ENCODE measurements at regions not wholly inside any gene's neighbourhood (a gene's known extent, or its start where the extent isn't known, plus 50 kb on each side); places are given as distances from the start of the nearest gene placed in this dataset.

GRCh38 chrX:10904220-10904619 lies 206.9 kb upstream of the HCCS start:
- Histone ChIP-seq H3K9me3 (ENCODE audit: control insufficient read depth in 4 of 4, low read length in 3 of 4) (peaks cover 0 to 5% (median 3%) of the 10 kb centered on the region in 4 donors), H3K27ac (ENCODE audit: low read depth in 1 of 2, low read length in 2 of 2) (no peak overlapping the region), H3K27me3 (ENCODE audit: control insufficient read depth in 4 of 4, insufficient read depth in 4 of 4, low read length in 3 of 4) (no peaks in the 10 kb centered on the region), H3K4me3 (ENCODE audit: low read depth in 1 of 3, low read length in 3 of 3) (no peak overlapping the region), H3K36me3 (ENCODE audit: control insufficient read depth in 4 of 4, insufficient read depth in 3 of 4, low read depth in 1 of 4, low read length in 3 of 4) (no peaks in the 10 kb centered on the region), H3K9ac (ENCODE audit: low read depth in 1 of 2, low read length in 2 of 2) (no peak overlapping the region), H3K4me1 (ENCODE audit: control insufficient read depth in 4 of 4, insufficient read depth in 4 of 4, low read length in 3 of 4) (peaks cover 0 to 12% (median 9%) of the 10 kb centered on the region in 4 donors)
- DNase-seq (ENCODE audit: low spot score) = no peak
- WGBS = 90% methylated on average over 2 of the region's 2 CpGs
- TF ChIP-seq TAF1 (conservative IDR thresholded peaks at IDR 0.05) = no peak
- no peak for TF ChIP-seq HNF4A (conservative IDR thresholded peaks at IDR 0.05)
- no peak for TF ChIP-seq RAD21 (IDR thresholded peaks at IDR 0.05)
- TF ChIP-seq YY1 (IDR thresholded peaks at IDR 0.05) = no peak

GRCh38 chrX:10906866-10907265 lies 204.3 kb upstream of the HCCS start:
- no peak overlapping the region for H3K9ac ChIP-seq (ENCODE audit: low read depth in 1 of 2, low read length in 2 of 2)
- no peak overlapping the region for H3K27ac ChIP-seq (ENCODE audit: low read depth in 1 of 2, low read length in 2 of 2)
- H3K27me3 ChIP-seq (ENCODE audit: control insufficient read depth in 4 of 4, insufficient read depth in 4 of 4, low read length in 3 of 4) = no peaks in the 10 kb centered on the region
- peaks cover 0 to 5% (median 3%) of the 10 kb centered on the region in 4 donors for H3K9me3 ChIP-seq (ENCODE audit: control insufficient read depth in 4 of 4, low read length in 3 of 4)
- H3K36me3 ChIP-seq (ENCODE audit: control insufficient read depth in 4 of 4, insufficient read depth in 3 of 4, low read depth in 1 of 4, low read length in 3 of 4) = no peaks in the 10 kb centered on the region
- TF ChIP-seq JUND (IDR thresholded peaks at IDR 0.05) (no peak), HNF4G (IDR thresholded peaks at IDR 0.05) (no peak), FOXA2 (IDR thresholded peaks at IDR 0.05) (no peak), SP1 (IDR thresholded peaks at IDR 0.05) (no peak), YY1 (IDR thresholded peaks at IDR 0.05) (no peak), FOXA1 (IDR thresholded peaks at IDR 0.05) (no peak), RAD21 (IDR thresholded peaks at IDR 0.05) (no peak), NR2F2 (IDR thresholded peaks at IDR 0.05) (no peak), TAF1 (conservative IDR thresholded peaks at IDR 0.05) (no peak)
- WGBS = 76% methylated on average over 1 of the region's 1 CpG
- DNase-seq (ENCODE audit: low spot score) = no peak
- H3K4me1 ChIP-seq (ENCODE audit: control insufficient read depth in 4 of 4, insufficient read depth in 4 of 4, low read length in 3 of 4) = no peaks in the 10 kb centered on the region
- no peak overlapping the region for H3K4me3 ChIP-seq (ENCODE audit: low read depth in 1 of 3, low read length in 3 of 3)

DNA sequence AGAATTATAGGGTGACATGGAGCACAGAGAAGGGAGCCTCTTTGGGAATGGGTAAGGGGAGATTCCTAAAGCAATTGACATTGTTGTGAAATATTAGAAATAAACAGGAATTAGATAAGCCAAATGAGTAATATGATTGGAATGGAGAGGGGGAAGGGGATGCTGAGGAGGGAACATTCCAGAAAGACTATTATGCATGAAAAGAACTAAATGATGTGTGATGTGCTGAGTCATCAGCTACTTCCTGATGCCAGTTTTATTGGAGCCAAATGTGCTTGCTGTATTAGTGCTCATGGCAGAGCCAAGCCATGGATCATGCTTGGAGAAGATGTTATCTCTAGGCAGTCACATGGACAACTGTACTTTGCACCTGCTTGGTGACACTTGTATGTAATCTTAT lies 189.0 kb upstream of the HCCS start:
- Histone ChIP-seq H3K27me3 (ENCODE audit: control insufficient read depth in 4 of 4, insufficient read depth in 4 of 4, low read length in 3 of 4) (no peaks in the 10 kb centered on the region), H3K27ac (ENCODE audit: low read depth in 1 of 2, low read length in 2 of 2) (no peak overlapping the region), H3K4me3 (ENCODE audit: low read depth in 1 of 3, low read length in 3 of 3) (no peak overlapping the region), H3K36me3 (ENCODE audit: control insufficient read depth in 4 of 4, insufficient read depth in 3 of 4, low read depth in 1 of 4, low read length in 3 of 4) (no peaks in the 10 kb centered on the region), H3K9ac (ENCODE audit: low read depth in 1 of 2, low read length in 2 of 2) (no peak overlapping the region), H3K9me3 (ENCODE audit: control insufficient read depth in 4 of 4, low read length in 3 of 4) (no peaks in the 10 kb centered on the region), H3K4me1 (ENCODE audit: control insufficient read depth in 4 of 4, insufficient read depth in 4 of 4, low read length in 3 of 4) (no peaks in the 10 kb centered on the region)
- DNase-seq (ENCODE audit: low spot score) = no peak
- no peak for TF ChIP-seq MAX (IDR thresholded peaks at IDR 0.05)
- no peak for TF ChIP-seq ZBTB33 (IDR thresholded peaks at IDR 0.05)
- no peak for TF ChIP-seq NR2F2 (IDR thresholded peaks at IDR 0.05)
- no peak for TF ChIP-seq JUND (IDR thresholded peaks at IDR 0.05)
- TF ChIP-seq GABPA (IDR thresholded peaks at IDR 0.05 in 1 of 2, conservative IDR thresholded peaks at IDR 0.05 in 1 of 2) = no peak
- TF ChIP-seq, protein P1, sequence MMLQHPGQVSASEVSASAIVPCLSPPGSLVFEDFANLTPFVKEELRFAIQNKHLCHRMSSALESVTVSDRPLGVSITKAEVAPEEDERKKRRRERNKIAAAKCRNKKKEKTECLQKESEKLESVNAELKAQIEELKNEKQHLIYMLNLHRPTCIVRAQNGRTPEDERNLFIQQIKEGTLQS (IDR thresholded peaks at IDR 0.05) = no peak
- TF ChIP-seq FOXA1 (IDR thresholded peaks at IDR 0.05) = no peak
